KMS-11 (cell line): ENCODE measurements at regions not wholly inside any gene's neighbourhood (a gene's known extent, or its start where the extent isn't known, plus 50 kb on each side); places are given as distances from the start of the nearest gene placed in this dataset.

ENCODE experiments used
- H2AFZ ChIP-seq: fragments of 200-600 bp; sonication (generic); 2 replicates; pipeline ENCODE4 v1.6.1; 2016; ENCODE audit warnings: antibody characterized with exemption, mixed run types, low read depth
- H3K27ac ChIP-seq: fragments of 200-600 bp; sonication (generic); 2 replicates; pipeline ENCODE4 v1.6.1; 2016; ENCODE audit warnings: mild to moderate bottlenecking, mixed run types
- H3K27me3 ChIP-seq: fragments of 200-600 bp; sonication (generic); 2 replicates; pipeline ENCODE4 v1.6.1; 2017; ENCODE audit warnings: mild to moderate bottlenecking, low read depth, mixed run types, moderate library complexity; ENCODE audit not compliant: insufficient read depth
- H3K36me3 ChIP-seq: fragments of 200-600 bp; sonication (generic); 2 replicates; pipeline ENCODE4 v1.6.1; 2017; ENCODE audit warnings: mild to moderate bottlenecking, mixed run types; ENCODE audit not compliant: insufficient read depth
- H3K4me1 ChIP-seq: fragments of 200-600 bp; sonication (generic); 2 replicates; pipeline ENCODE4 v1.6.1; 2016; ENCODE audit warnings: mild to moderate bottlenecking, low read depth, mixed run types; ENCODE audit not compliant: poor library complexity, severe bottlenecking
- H3K4me2 ChIP-seq: fragments of 200-600 bp; sonication (generic); 2 replicates; pipeline ENCODE4 v1.7.0; 2016; ENCODE audit warnings: mild to moderate bottlenecking, mixed run types
- H3K4me3 ChIP-seq: fragments of 200-600 bp; sonication (generic); IDR thresholded peaks from 2 replicates; pipeline ENCODE4 v1.6.1; 2017; ENCODE audit warnings: low read depth, low read length, mixed read lengths; ENCODE audit not compliant: insufficient read depth
- H3K79me2 ChIP-seq: fragments of 200-600 bp; sonication (generic); 2 replicates; pipeline ENCODE4 v1.6.1; 2016; ENCODE audit warnings: low read depth, mixed run types; ENCODE audit not compliant: insufficient read depth
- H3K9ac ChIP-seq: fragments of 200-600 bp; sonication (generic); 2 replicates; pipeline ENCODE4 v1.6.1; 2016; ENCODE audit warnings: mild to moderate bottlenecking, mixed run types
- H4K20me1 ChIP-seq: fragments of 200-600 bp; sonication (generic); 2 replicates; pipeline ENCODE4 v1.6.1; 2016; ENCODE audit warnings: mild to moderate bottlenecking, mixed run types; ENCODE audit not compliant: insufficient read depth
- TF ChIP-seq, protein P1 (sequence below): fragments of 200-600 bp; sonication (generic); conservative IDR thresholded peaks from 2 replicates; pipeline ENCODE4 v1.6.1; 2017; ENCODE audit warnings: low read depth, mild to moderate bottlenecking, antibody characterized with exemption, low read length, moderate library complexity, mixed read lengths

DNA sequence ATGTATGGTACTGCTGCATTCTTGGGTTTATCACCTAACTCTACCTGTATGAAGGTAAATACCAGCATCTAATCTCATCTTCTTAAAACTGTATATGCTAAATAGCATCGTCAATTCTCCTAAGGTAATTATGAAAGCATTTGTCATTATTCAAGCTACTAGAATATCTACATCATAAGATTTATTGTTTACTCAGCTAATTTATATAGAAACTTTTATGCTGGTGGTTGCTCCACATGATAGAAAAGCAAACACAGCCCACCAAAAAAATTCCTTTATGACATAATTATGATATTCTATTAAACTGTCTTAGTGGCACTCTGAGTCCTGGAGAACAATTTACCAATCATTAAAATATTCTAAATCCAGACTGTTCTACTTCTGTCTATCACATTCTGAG is 1226.1 kb upstream of the NRXN1 start:
- Histone ChIP-seq H3K4me3 (no peak overlapping the region), H3K27me3 (no peaks in the 10 kb centered on the region), H3K4me2 (no peak overlapping the region), H3K9ac (no peak overlapping the region), H3K36me3 (no peaks in the 10 kb centered on the region), H3K79me2 (no peaks in the 10 kb centered on the region), H2AFZ (no peak overlapping the region), H3K27ac (no peak overlapping the region), H4K20me1 (no peaks in the 10 kb centered on the region), H3K4me1 (no peaks in the 10 kb centered on the region)
- TF ChIP-seq, protein P1, sequence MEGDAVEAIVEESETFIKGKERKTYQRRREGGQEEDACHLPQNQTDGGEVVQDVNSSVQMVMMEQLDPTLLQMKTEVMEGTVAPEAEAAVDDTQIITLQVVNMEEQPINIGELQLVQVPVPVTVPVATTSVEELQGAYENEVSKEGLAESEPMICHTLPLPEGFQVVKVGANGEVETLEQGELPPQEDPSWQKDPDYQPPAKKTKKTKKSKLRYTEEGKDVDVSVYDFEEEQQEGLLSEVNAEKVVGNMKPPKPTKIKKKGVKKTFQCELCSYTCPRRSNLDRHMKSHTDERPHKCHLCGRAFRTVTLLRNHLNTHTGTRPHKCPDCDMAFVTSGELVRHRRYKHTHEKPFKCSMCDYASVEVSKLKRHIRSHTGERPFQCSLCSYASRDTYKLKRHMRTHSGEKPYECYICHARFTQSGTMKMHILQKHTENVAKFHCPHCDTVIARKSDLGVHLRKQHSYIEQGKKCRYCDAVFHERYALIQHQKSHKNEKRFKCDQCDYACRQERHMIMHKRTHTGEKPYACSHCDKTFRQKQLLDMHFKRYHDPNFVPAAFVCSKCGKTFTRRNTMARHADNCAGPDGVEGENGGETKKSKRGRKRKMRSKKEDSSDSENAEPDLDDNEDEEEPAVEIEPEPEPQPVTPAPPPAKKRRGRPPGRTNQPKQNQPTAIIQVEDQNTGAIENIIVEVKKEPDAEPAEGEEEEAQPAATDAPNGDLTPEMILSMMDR: no peak

DNA sequence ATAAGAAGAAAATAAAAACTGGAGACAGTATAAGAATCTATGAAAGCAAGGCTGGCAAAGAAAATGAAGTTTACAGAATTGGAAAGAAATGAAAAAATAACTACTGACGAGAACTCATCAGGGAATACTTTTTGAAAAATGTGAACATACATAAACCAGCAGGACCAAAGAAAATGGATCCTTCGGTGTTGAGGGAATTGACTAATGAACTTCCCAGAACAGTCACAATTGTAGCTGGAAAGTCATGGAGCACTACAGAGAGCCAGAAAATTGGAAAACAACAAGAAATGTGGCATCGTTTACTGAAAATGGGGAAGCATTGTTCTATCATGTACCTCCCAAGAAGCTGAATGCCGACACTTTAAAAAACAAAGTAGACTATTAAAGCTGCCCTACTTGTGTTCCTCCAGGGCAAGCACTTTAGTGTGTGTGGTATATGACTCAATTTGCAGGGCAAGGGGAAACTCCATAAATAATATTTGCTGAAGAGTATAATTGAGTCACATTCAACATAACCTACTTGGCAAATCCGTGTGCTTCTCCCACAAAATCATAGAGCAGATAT is 1221.6 kb upstream of the NRXN1 start:
- Histone ChIP-seq H3K4me1 (no peaks in the 10 kb centered on the region), H3K9ac (no peak overlapping the region), H3K27ac (no peak overlapping the region)

DNA sequence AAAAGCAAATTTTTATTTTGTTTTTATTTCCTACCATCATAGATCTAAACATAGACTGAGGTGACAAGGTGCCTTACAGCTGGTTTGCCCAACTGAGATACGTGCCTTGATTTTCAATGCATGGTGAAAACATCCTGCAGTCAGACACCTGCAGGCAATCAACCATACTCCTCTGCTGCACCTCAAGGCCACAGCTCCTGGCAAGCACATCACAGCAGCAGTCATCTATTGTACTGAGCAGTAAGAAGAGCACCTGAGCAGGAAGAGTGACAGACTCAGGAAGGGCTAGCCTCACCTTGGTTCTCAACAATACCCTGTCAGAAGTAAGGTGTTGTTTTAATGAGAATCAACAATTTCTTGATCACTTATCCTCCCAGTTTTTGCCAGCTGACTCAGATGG is 1206.8 kb upstream of the NRXN1 start:
- no peak overlapping the region for H3K27ac ChIP-seq
- no peaks in the 10 kb centered on the region for H3K79me2 ChIP-seq
- TF ChIP-seq, protein P1: no peak
- no peaks in the 10 kb centered on the region for H3K27me3 ChIP-seq
- H4K20me1 ChIP-seq: no peaks in the 10 kb centered on the region
- no peak overlapping the region for H2AFZ ChIP-seq
- H3K4me2 ChIP-seq: no peak overlapping the region
- H3K4me3 ChIP-seq: no peak overlapping the region
- no peak overlapping the region for H3K9ac ChIP-seq
- no peaks in the 10 kb centered on the region for H3K4me1 ChIP-seq
- no peaks in the 10 kb centered on the region for H3K36me3 ChIP-seq

More for the DNA sequence above, 1221.6 kb upstream of the NRXN1 start:
- no peak overlapping the region for H2AFZ ChIP-seq
- H3K4me3 ChIP-seq: no peak overlapping the region
- H3K27me3 ChIP-seq: no peaks in the 10 kb centered on the region
- H3K36me3 ChIP-seq: no peaks in the 10 kb centered on the region
- H3K79me2 ChIP-seq: no peaks in the 10 kb centered on the region
- H3K4me2 ChIP-seq: no peak overlapping the region
- no peaks in the 10 kb centered on the region for H4K20me1 ChIP-seq
- TF ChIP-seq, protein P1: no peak

DNA sequence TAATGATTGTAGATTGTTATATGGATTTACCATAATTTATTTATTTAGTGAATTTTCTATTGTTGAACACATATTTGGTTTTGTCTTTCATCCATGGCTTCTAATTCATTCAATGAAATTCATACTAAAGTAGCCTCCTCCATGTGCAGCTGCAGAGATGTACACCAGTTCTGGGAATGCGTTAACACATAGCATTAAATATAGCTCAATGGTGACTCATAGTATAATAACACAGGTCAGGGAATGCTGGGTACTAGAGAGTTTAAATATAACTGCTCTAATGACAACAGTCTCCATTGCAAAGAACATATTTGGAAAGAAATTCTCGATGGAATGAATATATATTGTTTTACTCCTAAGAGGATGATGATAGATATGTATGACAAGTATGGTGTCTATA is 1190.2 kb upstream of the NRXN1 start:
- Histone ChIP-seq H3K27ac (no peak overlapping the region), H2AFZ (no peak overlapping the region)

More for the DNA sequence above, 1190.2 kb upstream of the NRXN1 start:
- H4K20me1 ChIP-seq: no peaks in the 10 kb centered on the region
- TF ChIP-seq, protein P1: no peak
- H3K79me2 ChIP-seq: no peaks in the 10 kb centered on the region
- no peak overlapping the region for H3K9ac ChIP-seq
- H3K36me3 ChIP-seq: no peaks in the 10 kb centered on the region
- H3K4me2 ChIP-seq: no peak overlapping the region
- no peaks in the 10 kb centered on the region for H3K27me3 ChIP-seq
- no peaks in the 10 kb centered on the region for H3K4me1 ChIP-seq
- H3K4me3 ChIP-seq: no peak overlapping the region
